ENCODE measurements at regions not wholly inside any gene's neighbourhood (a gene's known extent, or its start where the extent isn't known, plus 50 kb on each side); places are given as distances from the start of the nearest gene placed in this dataset.
"Not testable (repeated sequence)": the region's sequence is repeated elsewhere in the genome, so short reads cannot be mapped to it uniquely, and the experiment has no call there.

DNA sequence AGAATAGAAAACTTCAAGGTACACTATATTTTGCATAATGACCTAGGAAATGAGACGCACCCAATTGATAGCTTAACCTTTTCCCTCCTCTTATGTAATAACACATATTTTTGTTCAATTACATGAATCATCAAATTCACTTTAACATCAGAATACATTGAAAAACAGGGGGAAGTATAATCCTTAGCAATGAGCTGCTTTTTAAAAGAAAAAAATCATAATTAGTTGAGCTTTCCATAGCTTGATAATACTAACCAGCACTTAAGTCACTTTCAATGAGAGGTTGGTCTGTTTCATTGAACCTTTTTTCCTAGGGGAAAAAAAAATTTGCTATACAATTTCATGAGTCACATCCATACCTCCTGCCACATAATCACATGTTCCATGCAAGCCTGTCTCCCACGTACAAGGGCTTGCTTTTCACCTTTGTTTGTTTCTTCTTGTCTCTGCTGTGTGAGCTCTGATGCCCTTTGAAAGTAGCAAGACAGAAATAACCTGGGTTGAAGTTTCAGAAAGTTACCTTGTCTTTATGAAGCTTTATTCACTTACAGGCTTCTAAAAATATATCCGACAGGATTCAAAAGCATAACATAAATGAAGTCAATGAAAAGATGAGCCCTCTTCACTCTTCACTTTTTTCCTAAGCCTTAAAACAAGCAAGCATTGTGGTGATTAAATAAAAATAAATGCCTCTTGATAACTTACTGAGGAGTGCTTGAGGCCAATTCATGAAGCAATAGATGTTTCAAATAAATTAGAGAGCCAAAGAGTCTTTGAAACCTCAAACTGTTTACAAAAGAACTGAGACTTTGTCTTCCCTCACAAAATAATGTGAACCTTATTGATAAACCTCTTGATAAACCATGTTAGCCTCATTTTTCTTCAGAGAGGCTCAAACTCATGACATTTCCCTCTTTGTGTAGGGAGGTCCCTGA lies 108.5 kb downstream of the FEM1C start:
- DNase-seq = peak in 1 of 4 experiments; percentile 23

DNA sequence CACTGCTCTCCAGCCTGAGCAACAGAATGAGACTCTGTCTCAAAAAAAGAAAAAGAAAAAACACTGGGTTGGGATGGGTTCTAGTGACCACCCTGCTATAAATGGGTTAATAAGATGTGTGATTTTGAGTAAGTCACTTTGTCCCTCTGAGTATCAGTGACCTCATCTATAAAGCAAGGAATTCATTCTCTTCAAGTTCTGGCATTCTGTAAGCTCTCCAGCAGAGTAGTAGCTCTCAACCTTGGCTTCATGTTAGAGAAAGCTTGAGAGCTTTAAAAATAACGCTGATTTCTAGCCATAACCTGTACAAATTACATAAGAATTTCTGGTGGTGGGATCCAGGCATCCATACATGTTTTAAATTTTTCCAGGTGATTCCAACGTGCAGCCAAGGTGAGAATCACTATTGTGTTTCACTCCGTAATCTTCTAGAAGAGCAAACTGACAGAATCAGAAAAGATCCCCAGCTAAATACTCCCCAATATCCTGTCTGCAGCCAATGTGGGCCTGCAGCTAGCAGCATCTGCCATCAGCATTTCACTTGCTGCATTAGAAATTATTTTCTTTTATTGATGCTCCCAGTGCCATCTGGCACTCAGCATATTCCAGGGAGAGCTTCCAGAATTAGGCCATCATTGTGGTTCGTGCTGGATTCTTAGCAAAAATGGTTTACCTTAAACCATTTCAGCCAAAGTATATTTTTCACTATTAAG lies 109.4 kb downstream of the FEM1C start:
- DNase-seq = no peak

GRCh38 chr5:115433918-115434317 lies 110.7 kb downstream of the FEM1C start:
- no peak for DNase-seq

- no peak for DNase-seq
Measured at GRCh38 chr5:115432691-115433090, 111.9 kb downstream of the FEM1C start.

DNA sequence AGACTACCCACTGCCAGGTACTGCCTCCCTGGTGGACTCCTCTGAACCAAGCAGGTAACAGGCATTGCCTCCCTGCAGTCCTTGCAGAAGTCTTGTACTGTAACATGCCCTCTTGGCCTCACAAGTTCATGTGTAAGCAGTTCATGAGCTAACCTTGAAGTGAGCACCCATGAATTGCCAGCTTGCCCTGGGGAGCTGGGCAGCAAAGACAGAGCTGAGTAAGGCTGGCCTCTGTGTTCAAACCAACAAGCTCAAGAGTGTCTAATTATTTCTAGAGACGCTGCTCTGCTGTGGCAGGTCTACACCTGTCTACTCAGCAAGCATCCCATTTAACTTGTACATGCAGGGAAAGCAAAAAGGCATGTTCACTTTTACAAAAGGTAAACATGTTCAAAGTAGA lies 113.5 kb downstream of the FEM1C start:
- no peak for DNase-seq

GRCh38 chr5:115430374-115430773 lies 114.2 kb downstream of the FEM1C start:
- no peak for DNase-seq

- DNase-seq = no peak
Measured at GRCh38 chr5:115429345-115429940, 115.1 kb downstream of the FEM1C start.

- DNase-seq = no peak
Measured at GRCh38 chr5:115428676-115429075, 115.9 kb downstream of the FEM1C start.

DNA sequence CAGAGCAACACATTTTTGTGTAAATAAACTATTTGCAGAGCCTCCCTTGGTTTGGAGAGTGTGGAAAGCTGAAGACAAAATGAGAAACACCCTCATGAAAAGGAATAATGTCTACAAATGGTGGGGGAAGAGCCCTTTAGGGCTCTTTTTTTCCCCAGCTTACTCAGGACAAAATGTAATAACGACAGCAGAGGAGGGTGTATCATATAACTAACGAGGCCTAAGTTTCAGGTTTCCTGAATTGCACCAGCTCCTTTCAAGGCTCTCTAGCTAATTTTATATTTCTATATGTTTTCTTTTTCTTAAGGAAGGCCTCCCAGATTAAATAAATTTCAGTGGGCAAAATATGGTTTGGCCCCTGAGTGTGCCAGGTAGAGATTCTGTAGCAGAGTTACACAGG lies 116.3 kb downstream of the FEM1C start:
- no peak for DNase-seq

DNA sequence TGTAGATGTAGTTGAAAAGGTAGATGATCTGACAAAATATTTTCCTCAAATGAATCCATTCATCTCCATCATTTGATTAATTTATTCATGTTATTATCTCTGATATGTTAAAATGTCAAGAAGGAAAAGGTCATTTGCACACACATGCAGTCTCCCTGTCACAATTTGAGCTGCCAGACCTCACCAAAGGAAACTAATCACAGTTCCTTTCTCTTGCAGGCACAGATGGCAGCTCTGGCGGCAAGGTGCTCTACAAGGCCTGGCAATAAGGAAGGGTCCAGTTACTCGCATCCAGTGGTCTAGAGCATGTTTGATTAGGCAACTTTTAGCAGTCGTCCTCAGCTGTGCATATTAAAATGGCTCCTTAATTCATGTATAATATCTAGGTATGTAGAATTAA lies 120.1 kb downstream of the FEM1C start:
- no peak for DNase-seq

DNA sequence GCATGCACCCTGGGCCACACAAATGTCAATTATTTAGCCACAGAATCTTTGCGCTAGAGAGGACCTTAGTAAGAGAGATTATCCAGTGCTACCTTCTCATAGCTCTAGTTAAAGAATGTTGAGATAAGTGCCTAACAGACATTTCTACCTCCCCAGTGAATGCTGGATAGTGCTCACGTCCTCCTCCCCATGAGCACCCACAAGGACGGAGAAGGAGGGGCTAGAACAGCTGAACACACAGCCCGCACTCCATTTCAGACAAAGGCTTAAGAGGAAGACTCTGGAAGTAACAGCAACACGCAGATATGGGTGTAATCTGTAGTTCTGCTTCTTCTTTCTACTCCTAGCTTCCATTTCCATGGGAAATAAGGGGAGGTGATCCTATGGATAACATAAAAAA lies 120.5 kb downstream of the FEM1C start:
- peak in 1 of 4 experiments; percentile 14 for DNase-seq

GRCh38 chr5:115423541-115423940 lies 121.0 kb downstream of the FEM1C start:
- DNase-seq = no peak

GRCh38 chr5:115423051-115423450 lies 121.5 kb downstream of the FEM1C start:
- no peak for DNase-seq

DNA sequence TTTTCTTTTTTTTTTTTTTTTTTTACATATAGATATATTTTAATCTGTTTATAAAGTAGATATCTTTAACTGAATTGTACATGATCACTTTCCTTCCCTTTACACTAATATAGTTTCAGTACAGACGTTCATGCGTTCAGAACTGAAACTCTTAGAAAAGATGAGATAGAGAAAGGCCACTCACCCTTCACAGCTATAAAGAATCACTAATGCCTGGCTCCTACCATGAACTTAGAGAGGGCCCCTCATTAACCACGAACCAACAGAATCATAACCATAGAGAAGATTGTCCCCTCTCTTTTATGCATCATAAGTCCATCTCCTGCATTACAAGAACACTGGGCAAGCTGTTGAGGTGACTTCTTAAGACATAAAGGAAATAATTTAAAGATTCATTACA lies 123.8 kb downstream of the FEM1C start:
- DNase-seq = not testable (repeated sequence)

- DNase-seq = peak; percentile 38 to 84 (median 72)
Measured at GRCh38 chr5:115419846-115420585, 123.6 kb upstream of the CCDC112 start.

DNA sequence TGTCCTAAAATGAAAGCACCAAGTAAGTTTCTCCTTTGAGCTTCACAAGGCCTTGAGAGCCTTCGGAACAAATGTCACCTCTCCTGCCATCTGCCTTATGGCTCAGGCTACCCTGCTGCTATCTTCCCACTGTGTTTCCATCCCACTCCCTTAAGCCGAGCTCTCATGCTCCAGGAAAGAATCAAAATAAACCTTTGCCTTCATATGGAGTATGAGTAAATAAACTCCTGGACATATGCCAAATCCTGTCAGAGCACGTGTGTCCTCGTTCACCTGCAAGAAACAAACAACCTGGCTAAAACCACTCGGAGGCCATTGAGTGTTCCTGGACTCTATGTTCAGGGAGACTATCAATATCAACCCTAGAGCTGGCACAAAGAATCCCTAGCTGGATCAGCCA lies 122.3 kb upstream of the CCDC112 start:
- no peak for DNase-seq

- DNase-seq = peak in 2 of 4 experiments; percentile 8 to 20
Measured at GRCh38 chr5:115417076-115417475, 120.6 kb upstream of the CCDC112 start.

- peak; percentile 62 to 86 (median 81) for DNase-seq
Measured at GRCh38 chr5:115415143-115415491, 118.7 kb upstream of the CCDC112 start.

GRCh38 chr5:115414406-115415142 lies 118.1 kb upstream of the CCDC112 start:
- DNase-seq = peak; percentile 73 to 90 (median 84)

DNA sequence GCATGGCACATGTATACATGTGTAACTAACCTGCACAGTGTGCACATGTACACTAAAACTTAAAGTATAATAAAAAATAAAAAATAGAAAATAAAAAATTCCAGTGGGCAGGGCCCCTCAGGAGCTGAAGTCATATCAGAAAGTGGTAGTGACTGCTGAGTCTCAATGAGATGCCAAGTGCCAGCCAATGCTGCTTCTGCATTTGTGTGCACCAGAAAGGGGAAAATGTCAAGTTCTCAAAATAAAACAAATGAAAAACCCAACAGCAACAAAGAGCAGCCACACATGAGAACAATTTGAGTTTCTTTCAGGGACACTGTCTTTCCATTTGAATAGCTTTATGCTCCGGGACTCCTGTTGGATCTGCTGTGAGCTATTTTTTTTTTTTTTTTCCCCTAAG lies 117.2 kb upstream of the CCDC112 start:
- DNase-seq = peak; percentile 15 to 48 (median 29)

DNA sequence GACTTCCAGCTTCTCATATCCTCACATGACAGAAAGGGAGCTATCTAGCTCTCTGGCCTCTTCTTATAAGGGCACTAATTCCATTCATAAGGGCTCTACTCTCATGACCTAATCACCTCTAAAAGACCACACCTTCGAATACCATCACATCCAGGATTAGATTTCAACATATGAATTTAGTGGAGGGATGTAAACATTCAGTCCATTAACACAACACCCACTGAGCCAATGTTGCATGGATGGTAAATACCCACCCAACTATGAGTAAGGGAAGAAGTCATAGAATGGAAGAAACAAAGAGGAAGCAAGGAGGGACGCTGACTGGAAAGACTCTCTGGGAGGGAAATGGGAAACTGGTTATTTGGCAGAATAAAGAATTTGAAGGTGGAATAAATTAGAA lies 112.6 kb upstream of the CCDC112 start:
- peak in 1 of 4 experiments; percentile 13 for DNase-seq

All from suppressor macrophage (primary cell).